ENCODE measurements at regions not wholly inside any gene's neighbourhood (a gene's known extent, or its start where the extent isn't known, plus 50 kb on each side); places are given as distances from the start of the nearest gene placed in this dataset.

GRCh38 chr2:144708626-144709025, 188.7 kb upstream of the ZEB2 start:
- Histone ChIP-seq H3K79me2 (ENCODE audit: insufficient read depth, low read length) (no peaks in the 10 kb centered on the region), H3K27me3 (ENCODE audit: insufficient read depth, low read length) (no peaks in the 10 kb centered on the region), H3K36me3 (ENCODE audit: insufficient read depth, low read length) (no peaks in the 10 kb centered on the region), H3K9ac (ENCODE audit: low read length) (no peak overlapping the region), H3K4me1 (ENCODE audit: insufficient read depth, low read length) (no peaks in the 10 kb centered on the region), H3K4me3 (ENCODE audit: insufficient read depth, low read depth, low read length) (no peak overlapping the region), H3K4me2 (ENCODE audit: low read length) (no peak overlapping the region), H3K9me3 (ENCODE audit: insufficient read depth, low read depth, low read length) (no peaks in the 10 kb centered on the region), H2AFZ (ENCODE audit: low read depth, low read length) (no peak overlapping the region), H3K27ac (ENCODE audit: low read depth, low read length) (no peak overlapping the region), H4K20me1 (ENCODE audit: insufficient read depth, low read length) (no peaks in the 10 kb centered on the region)
- FAIRE-seq = no peak
- no peak overlapping the region for H3K27ac Mint-ChIP-seq (ENCODE audit: unreplicated experiment)
- peaks cover 22% of the 10 kb centered on the region for H3K4me1 Mint-ChIP-seq (ENCODE audit: low read depth, unreplicated experiment)
- DNase-seq (ENCODE audit: low read depth) = no peak
- H3K9me3 Mint-ChIP-seq (ENCODE audit: unreplicated experiment) = no peaks in the 10 kb centered on the region
- no peak overlapping the region for H3K4me3 Mint-ChIP-seq (ENCODE audit: unreplicated experiment)
- peaks cover 1% of the 10 kb centered on the region for H3K36me3 Mint-ChIP-seq (ENCODE audit: low read depth, unreplicated experiment)
- TF ChIP-seq EZH2 (IDR thresholded peaks at IDR 0.05; ENCODE audit: insufficient read depth, low read length) (no peak), CTCF (IDR thresholded peaks at IDR 0.05; ENCODE audit: insufficient read depth, low read depth, low read length) (no peak)
- H3K27me3 Mint-ChIP-seq (ENCODE audit: low read depth, unreplicated experiment) = no peaks in the 10 kb centered on the region

GRCh38 chr2:144707736-144708326, 187.9 kb upstream of the ZEB2 start:
- H4K20me1 ChIP-seq (ENCODE audit: insufficient read depth, low read length) = no peaks in the 10 kb centered on the region
- H3K4me1 Mint-ChIP-seq (ENCODE audit: low read depth, unreplicated experiment) = peaks cover 22% of the 10 kb centered on the region
- H3K79me2 ChIP-seq (ENCODE audit: insufficient read depth, low read length) = no peaks in the 10 kb centered on the region
- no peaks in the 10 kb centered on the region for H3K9me3 Mint-ChIP-seq (ENCODE audit: unreplicated experiment)
- TF ChIP-seq EZH2 (IDR thresholded peaks at IDR 0.05; ENCODE audit: insufficient read depth, low read length) (no peak), CTCF (IDR thresholded peaks at IDR 0.05; ENCODE audit: insufficient read depth, low read depth, low read length) (no peak)
- H3K36me3 ChIP-seq (ENCODE audit: insufficient read depth, low read length) = no peaks in the 10 kb centered on the region
- DNase-seq (ENCODE audit: low read depth) (peak; percentile 72), FAIRE-seq (no peak)
- H3K9ac ChIP-seq (ENCODE audit: low read length) = no peak overlapping the region
- no peak overlapping the region for H2AFZ ChIP-seq (ENCODE audit: low read depth, low read length)
- no peaks in the 10 kb centered on the region for H3K27me3 Mint-ChIP-seq (ENCODE audit: low read depth, unreplicated experiment)
- H3K27me3 ChIP-seq (ENCODE audit: insufficient read depth, low read length) = no peaks in the 10 kb centered on the region
- no peaks in the 10 kb centered on the region for H3K9me3 ChIP-seq (ENCODE audit: insufficient read depth, low read depth, low read length)
- no peaks in the 10 kb centered on the region for H3K4me1 ChIP-seq (ENCODE audit: insufficient read depth, low read length)
- peaks cover 1% of the 10 kb centered on the region for H3K36me3 Mint-ChIP-seq (ENCODE audit: low read depth, unreplicated experiment)
- H3K4me3 ChIP-seq (ENCODE audit: insufficient read depth, low read depth, low read length) = no peak overlapping the region
- peak overlapping the region; percentile 28 for H3K27ac Mint-ChIP-seq (ENCODE audit: unreplicated experiment)
- no peak overlapping the region for H3K4me3 Mint-ChIP-seq (ENCODE audit: unreplicated experiment)
- no peak overlapping the region for H3K4me2 ChIP-seq (ENCODE audit: low read length)
- no peak overlapping the region for H3K27ac ChIP-seq (ENCODE audit: low read depth, low read length)

- no peak overlapping the region for H3K27ac ChIP-seq (ENCODE audit: low read depth, low read length)
- peaks cover 18% of the 10 kb centered on the region for H3K4me1 Mint-ChIP-seq (ENCODE audit: low read depth, unreplicated experiment)
- no peak overlapping the region for H2AFZ ChIP-seq (ENCODE audit: low read depth, low read length)
- no peak overlapping the region for H3K27ac Mint-ChIP-seq (ENCODE audit: unreplicated experiment)
- no peak overlapping the region for H3K9ac ChIP-seq (ENCODE audit: low read length)
- no peaks in the 10 kb centered on the region for H3K79me2 ChIP-seq (ENCODE audit: insufficient read depth, low read length)
- H3K4me3 ChIP-seq (ENCODE audit: insufficient read depth, low read depth, low read length) = no peak overlapping the region
- no peaks in the 10 kb centered on the region for H3K27me3 Mint-ChIP-seq (ENCODE audit: low read depth, unreplicated experiment)
- FAIRE-seq = no peak
- H3K4me2 ChIP-seq (ENCODE audit: low read length) = no peak overlapping the region
- H3K4me3 Mint-ChIP-seq (ENCODE audit: unreplicated experiment) = no peak overlapping the region
- H3K9me3 Mint-ChIP-seq (ENCODE audit: unreplicated experiment) = no peaks in the 10 kb centered on the region
- no peak for DNase-seq (ENCODE audit: low read depth)
- H4K20me1 ChIP-seq (ENCODE audit: insufficient read depth, low read length) = no peaks in the 10 kb centered on the region
- H3K4me1 ChIP-seq (ENCODE audit: insufficient read depth, low read length) = no peaks in the 10 kb centered on the region
- peaks cover 1% of the 10 kb centered on the region for H3K36me3 Mint-ChIP-seq (ENCODE audit: low read depth, unreplicated experiment)
- no peaks in the 10 kb centered on the region for H3K9me3 ChIP-seq (ENCODE audit: insufficient read depth, low read depth, low read length)
- H3K27me3 ChIP-seq (ENCODE audit: insufficient read depth, low read length) = no peaks in the 10 kb centered on the region
- no peaks in the 10 kb centered on the region for H3K36me3 ChIP-seq (ENCODE audit: insufficient read depth, low read length)
- TF ChIP-seq CTCF (IDR thresholded peaks at IDR 0.05; ENCODE audit: insufficient read depth, low read depth, low read length) (no peak), EZH2 (IDR thresholded peaks at IDR 0.05; ENCODE audit: insufficient read depth, low read length) (no peak)
Observed at GRCh38 chr2:144706647-144707046, 186.7 kb upstream of the ZEB2 start.

Data from astrocyte (in vitro differentiated cells and primary cell).